ENCODE measurements at regions not wholly inside any gene's neighbourhood (a gene's known extent, or its start where the extent isn't known, plus 50 kb on each side); places are given as distances from the start of the nearest gene placed in this dataset.

- DNase-seq (ENCODE audit: low spot score), result no peak
- Histone ChIP-seq H3K4me1 (ENCODE audit: control insufficient read depth in 4 of 4, insufficient read depth in 4 of 4, low read length in 3 of 4) (no peaks in the 10 kb centered on the region), H3K9me3 (ENCODE audit: control insufficient read depth in 4 of 4, low read length in 3 of 4) (no peaks in the 10 kb centered on the region), H3K36me3 (ENCODE audit: control insufficient read depth in 4 of 4, insufficient read depth in 3 of 4, low read depth in 1 of 4, low read length in 3 of 4) (no peaks in the 10 kb centered on the region), H3K27ac (ENCODE audit: low read depth in 1 of 2, low read length in 2 of 2) (no peak overlapping the region), H3K27me3 (ENCODE audit: control insufficient read depth in 4 of 4, insufficient read depth in 4 of 4, low read length in 3 of 4) (no peaks in the 10 kb centered on the region), H3K4me3 (ENCODE audit: low read depth in 1 of 3, low read length in 3 of 3) (no peak overlapping the region), H3K9ac (ENCODE audit: low read depth in 1 of 2, low read length in 2 of 2) (no peak overlapping the region)
- WGBS, result 71% methylated on average over 2 of the region's 2 CpGs
- TF ChIP-seq EGR1 (IDR thresholded peaks at IDR 0.05; ENCODE audit: low read depth in 2 of 2) (no peak), YY1 (IDR thresholded peaks at IDR 0.05) (no peak), MAX (IDR thresholded peaks at IDR 0.05) (no peak), GABPA (IDR thresholded peaks at IDR 0.05 in 1 of 2, conservative IDR thresholded peaks at IDR 0.05 in 1 of 2) (no peak), ZBTB33 (IDR thresholded peaks at IDR 0.05) (no peak), ATF3 (IDR thresholded peaks at IDR 0.05) (no peak), FOXA2 (IDR thresholded peaks at IDR 0.05) (no peak), RAD21 (IDR thresholded peaks at IDR 0.05) (no peak), HNF4A (conservative IDR thresholded peaks at IDR 0.05) (no peak), CTCF (IDR thresholded peaks at IDR 0.05; ENCODE audit: low read depth, low read length, missing input control) (no peak), TAF1 (conservative IDR thresholded peaks at IDR 0.05) (no peak), JUND (IDR thresholded peaks at IDR 0.05) (no peak)
Measured at GRCh38 chr4:14701389-14701788, 300.9 kb upstream of the CPEB2 start.

- Histone ChIP-seq H3K9me3 (ENCODE audit: control insufficient read depth in 4 of 4, low read length in 3 of 4) (no peaks in the 10 kb centered on the region), H3K4me3 (ENCODE audit: low read depth in 1 of 3, low read length in 3 of 3) (no peak overlapping the region), H3K27ac (ENCODE audit: low read depth in 1 of 2, low read length in 2 of 2) (no peak overlapping the region), H3K27me3 (ENCODE audit: control insufficient read depth in 4 of 4, insufficient read depth in 4 of 4, low read length in 3 of 4) (no peaks in the 10 kb centered on the region), H3K9ac (ENCODE audit: low read depth in 1 of 2, low read length in 2 of 2) (no peak overlapping the region), H3K4me1 (ENCODE audit: control insufficient read depth in 4 of 4, insufficient read depth in 4 of 4, low read length in 3 of 4) (no peaks in the 10 kb centered on the region), H3K36me3 (ENCODE audit: control insufficient read depth in 4 of 4, insufficient read depth in 3 of 4, low read depth in 1 of 4, low read length in 3 of 4) (no peaks in the 10 kb centered on the region)
- 80% methylated on average over 1 of the region's 1 CpG for WGBS
- TF ChIP-seq CTCF (IDR thresholded peaks at IDR 0.05; ENCODE audit: low read depth, low read length, missing input control) (no peak), ATF3 (IDR thresholded peaks at IDR 0.05) (no peak), RXRA (IDR thresholded peaks at IDR 0.05) (no peak), EGR1 (IDR thresholded peaks at IDR 0.05; ENCODE audit: low read depth in 2 of 2) (no peak)
- DNase-seq (ENCODE audit: low spot score), result no peak
Measured at GRCh38 chr4:14701896-14702295, 300.4 kb upstream of the CPEB2 start.

All from liver (tissue), 8 donors.